NCI-H2227 (cell line): ENCODE measurements at regions not wholly inside any gene's neighbourhood (a gene's known extent, or its start where the extent isn't known, plus 50 kb on each side); places are given as distances from the start of the nearest gene placed in this dataset.

ENCODE experiments used
- DNase-seq: peaks from one replicate; lab custom pipeline; 2025; ENCODE audit not compliant: unreplicated experiment; lab: John Stamatoyannopoulos, UW

GRCh38 chr2:64704161-64704560 lies 50.4 kb upstream of the SERTAD2 start:
- DNase-seq = no peak

GRCh38 chr2:64704996-64705395 lies 51.3 kb upstream of the SERTAD2 start:
- no peak for DNase-seq

- no peak for DNase-seq
These were observed 53.6 kb upstream of the SERTAD2 start for GRCh38 chr2:64707276-64707675.

- no peak for DNase-seq
These were observed 55.1 kb upstream of the SERTAD2 start for GRCh38 chr2:64708829-64709228.

GRCh38 chr2:64711252-64711800 lies 57.6 kb upstream of the SERTAD2 start:
- DNase-seq = no peak

- no peak for DNase-seq
These were observed 60.0 kb upstream of the SERTAD2 start for GRCh38 chr2:64713686-64714085.

GRCh38 chr2:64716569-64716968 lies 62.9 kb upstream of the SERTAD2 start:
- no peak for DNase-seq

- no peak for DNase-seq
These were observed 64.7 kb upstream of the SERTAD2 start for GRCh38 chr2:64718250-64718885.

GRCh38 chr2:64720535-64721319 lies 67.0 kb upstream of the SERTAD2 start:
- no peak for DNase-seq

- no peak for DNase-seq
These were observed 67.6 kb upstream of the SERTAD2 start for GRCh38 chr2:64721320-64721623.

GRCh38 chr2:64722291-64723044 lies 68.8 kb upstream of the SERTAD2 start:
- DNase-seq = no peak

- no peak for DNase-seq
These were observed 73.5 kb upstream of the SERTAD2 start for GRCh38 chr2:64727013-64727767.

GRCh38 chr2:64727843-64728463 lies 74.2 kb upstream of the SERTAD2 start:
- DNase-seq = peak; percentile 24

GRCh38 chr2:64730551-64731262 lies 77.0 kb upstream of the SERTAD2 start:
- DNase-seq = peak; percentile 37

GRCh38 chr2:64731263-64731643 lies 77.5 kb upstream of the SERTAD2 start:
- DNase-seq = no peak

GRCh38 chr2:64731746-64732145 lies 78.0 kb upstream of the SERTAD2 start:
- DNase-seq = no peak

GRCh38 chr2:64732146-64732545 lies 78.4 kb upstream of the SERTAD2 start:
- no peak for DNase-seq

- DNase-seq = peak; percentile 41
These were observed 81.8 kb upstream of the SERTAD2 start for GRCh38 chr2:64735504-64735903.

GRCh38 chr2:64737547-64737946 lies 83.8 kb upstream of the SERTAD2 start:
- DNase-seq = no peak

- no peak for DNase-seq
These were observed 84.3 kb upstream of the SERTAD2 start for GRCh38 chr2:64738026-64738425.
